ENCODE measurements at regions not wholly inside any gene's neighbourhood (a gene's known extent, or its start where the extent isn't known, plus 50 kb on each side); places are given as distances from the start of the nearest gene placed in this dataset.

DNA sequence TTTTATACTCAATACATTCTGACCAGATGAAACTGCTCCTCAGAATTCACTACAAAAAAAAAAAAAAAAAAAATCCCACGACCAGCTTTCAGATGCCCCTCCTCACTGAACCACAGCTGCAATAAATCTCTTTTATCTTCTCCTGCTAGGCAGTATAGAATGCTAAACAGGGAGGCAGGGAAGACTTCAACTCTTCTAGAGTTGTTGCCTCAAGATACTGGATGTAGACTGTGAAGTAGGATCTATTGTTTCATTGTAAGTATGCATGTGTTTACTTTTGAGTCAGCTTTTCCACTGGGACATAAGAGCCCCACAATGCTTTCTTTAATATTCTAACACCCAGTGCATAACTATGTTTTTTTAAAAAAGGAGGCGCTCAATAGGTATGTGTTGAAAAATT is 401.4 kb downstream of the TBL1XR1 start:
- no peak overlapping the region for H3K4me3 ChIP-seq (ENCODE audit: low read depth, low read length)
- no peak for TF ChIP-seq CTCF (IDR thresholded peaks at IDR 0.05; ENCODE audit: insufficient read depth, low read depth, low read length)
- DNase-seq (ENCODE audit: low read depth), result no peak

DNA sequence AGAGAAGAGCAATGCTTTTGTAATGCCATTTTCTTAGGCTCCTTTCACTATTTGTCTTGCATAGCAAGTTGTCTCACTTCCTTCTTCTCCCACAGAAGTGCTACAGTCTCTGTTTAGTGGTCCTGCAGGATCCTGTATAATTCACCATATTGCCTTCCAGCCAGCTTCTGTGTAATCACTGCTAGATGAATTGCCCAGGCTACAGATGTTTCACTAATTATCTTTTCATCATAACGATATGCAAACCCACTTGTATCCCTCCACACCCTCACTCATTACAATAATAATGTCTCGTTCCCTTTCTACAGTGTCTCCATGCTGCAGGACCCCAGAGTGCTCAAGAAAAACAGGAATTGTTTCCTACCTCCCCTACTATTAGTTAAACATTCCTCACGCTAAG is 402.9 kb downstream of the TBL1XR1 start:
- H3K4me3 ChIP-seq (ENCODE audit: low read depth, low read length), result no peak overlapping the region
- no peak for DNase-seq (ENCODE audit: low read depth)
- TF ChIP-seq CTCF (IDR thresholded peaks at IDR 0.05; ENCODE audit: insufficient read depth, low read depth, low read length), result no peak

DNA sequence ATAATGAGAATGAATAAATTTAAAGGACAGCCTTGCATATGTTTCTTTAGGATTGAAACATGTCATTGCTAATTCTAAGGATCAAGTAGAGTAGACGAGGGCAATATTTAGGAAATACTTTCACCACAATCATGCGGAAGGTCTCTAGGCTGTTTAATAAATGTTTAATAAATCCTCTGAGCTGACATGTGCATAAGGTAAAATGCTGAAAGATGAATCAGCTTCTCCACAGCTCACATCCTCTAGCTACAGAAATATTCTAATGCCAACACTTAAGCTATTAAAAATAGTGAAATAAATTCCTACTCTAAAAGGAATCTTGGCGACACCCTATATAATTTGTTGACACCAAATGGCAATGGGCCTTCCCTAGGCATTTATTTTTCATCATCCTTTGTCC is 407.3 kb downstream of the TBL1XR1 start:
- no peak overlapping the region for H3K4me3 ChIP-seq (ENCODE audit: low read depth, low read length)
- DNase-seq (ENCODE audit: low read depth), result no peak
- TF ChIP-seq CTCF (IDR thresholded peaks at IDR 0.05; ENCODE audit: insufficient read depth, low read depth, low read length), result no peak

DNA sequence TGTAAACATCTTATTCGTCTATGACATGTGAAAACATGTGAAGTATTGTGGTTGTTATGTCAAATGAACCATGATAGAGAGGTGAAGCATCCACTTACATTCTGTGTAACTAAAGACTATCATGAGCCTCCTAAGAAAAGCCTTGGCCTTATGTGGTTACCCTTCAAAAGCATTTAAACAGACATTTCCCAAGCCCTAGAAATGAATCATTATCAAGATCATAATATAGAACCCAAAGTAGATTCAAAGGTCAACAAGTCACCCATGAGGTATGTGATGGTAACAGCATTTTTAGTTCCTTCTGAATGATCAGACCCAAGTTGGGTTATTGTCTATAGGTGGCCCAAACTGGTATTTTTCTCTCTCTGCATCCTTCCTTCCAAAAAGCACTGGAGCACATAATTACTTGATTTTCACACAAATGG is 408.0 kb downstream of the TBL1XR1 start:
- no peak overlapping the region for H3K4me3 ChIP-seq (ENCODE audit: low read depth, low read length)
- TF ChIP-seq CTCF (IDR thresholded peaks at IDR 0.05; ENCODE audit: insufficient read depth, low read depth, low read length), result no peak
- no peak for DNase-seq (ENCODE audit: low read depth)

GRCh38 chr3:176787506-176787905 is 409.8 kb downstream of the TBL1XR1 start:
- no peak overlapping the region for H3K4me3 ChIP-seq (ENCODE audit: low read depth, low read length)
- DNase-seq (ENCODE audit: low read depth), result no peak
- TF ChIP-seq CTCF (IDR thresholded peaks at IDR 0.05; ENCODE audit: insufficient read depth, low read depth, low read length), result no peak

DNA sequence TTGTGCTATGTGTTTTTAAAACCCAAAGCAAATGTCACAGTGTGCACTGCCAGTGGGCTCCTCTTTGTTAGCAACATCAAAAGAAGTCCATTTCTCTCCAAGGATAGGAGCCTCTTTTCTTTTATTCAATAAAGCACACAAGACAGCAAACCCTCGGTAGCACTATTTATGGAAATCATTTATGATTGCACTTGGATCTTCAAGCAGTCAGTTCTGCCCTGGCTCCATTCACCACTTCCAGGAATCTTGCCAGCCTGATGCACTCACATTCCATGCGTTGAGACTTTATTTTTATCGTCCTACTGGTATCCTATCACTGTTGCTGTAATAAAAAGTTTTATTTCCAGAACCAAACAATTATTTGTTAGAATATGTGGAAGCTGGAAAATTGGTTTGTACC is 412.1 kb downstream of the TBL1XR1 start:
- no peak for DNase-seq (ENCODE audit: low read depth)
- no peak overlapping the region for H3K4me3 ChIP-seq (ENCODE audit: low read depth, low read length)
- no peak for TF ChIP-seq CTCF (IDR thresholded peaks at IDR 0.05; ENCODE audit: insufficient read depth, low read depth, low read length)

GRCh38 chr3:176780766-176781165 is 416.5 kb downstream of the TBL1XR1 start:
- H3K4me3 ChIP-seq (ENCODE audit: low read depth, low read length), result no peak overlapping the region
- TF ChIP-seq CTCF (IDR thresholded peaks at IDR 0.05; ENCODE audit: insufficient read depth, low read depth, low read length), result no peak
- no peak for DNase-seq (ENCODE audit: low read depth)

All from fibroblast of villous mesenchyme (primary cell).